ENCODE measurements at regions not wholly inside any gene's neighbourhood (a gene's known extent, or its start where the extent isn't known, plus 50 kb on each side); places are given as distances from the start of the nearest gene placed in this dataset.

GRCh38 chr7:80991654-80992053 lies 72.8 kb upstream of the SEMA3C start:
- no peak overlapping the region for H3K9ac ChIP-seq (ENCODE audit: control insufficient read depth, extremely low read depth, insufficient read depth, low read length)
- no peaks in the 10 kb centered on the region for H3K9me3 ChIP-seq (ENCODE audit: control insufficient read depth, low read depth, low read length)
- H3K27ac ChIP-seq (ENCODE audit: control insufficient read depth, insufficient read depth, low read length): no peak overlapping the region
- H2AFZ ChIP-seq (ENCODE audit: control insufficient read depth, low read length): no peak overlapping the region
- no peaks in the 10 kb centered on the region for H3K36me3 ChIP-seq (ENCODE audit: control insufficient read depth in 2 of 2, extremely low read depth in 1 of 2, insufficient read depth in 2 of 2, low read length in 2 of 2)
- FAIRE-seq (no peak), DNase-seq (ENCODE audit: low read depth, low spot score) (no peak)
- H4K20me1 ChIP-seq (ENCODE audit: control insufficient read depth, extremely low read depth, insufficient read depth, low read length): no peaks in the 10 kb centered on the region
- no peak overlapping the region for H3K4me3 ChIP-seq (ENCODE audit: control insufficient read depth in 2 of 3, extremely low read depth in 1 of 3, insufficient read depth in 2 of 3, low read depth in 1 of 3, low read length in 3 of 3)
- H3K9me1 ChIP-seq (ENCODE audit: control insufficient read depth, extremely low read depth, insufficient read depth, low read length): no peaks in the 10 kb centered on the region
- dilution Hi-C loops (cut with MboI; ENCODE audit: extremely low pct_ligation_motif_present, low sequenced_read_pairs): no loop called here
- no peaks in the 10 kb centered on the region for H3K79me2 ChIP-seq (ENCODE audit: control insufficient read depth, insufficient read depth, low read length)
- no peaks in the 10 kb centered on the region for H3K27me3 ChIP-seq (ENCODE audit: control insufficient read depth, extremely low read depth, insufficient read depth, low read length)
- no peaks in the 10 kb centered on the region for H3K4me1 ChIP-seq (ENCODE audit: control insufficient read depth, extremely low read depth, insufficient read depth, low read length)
- TF ChIP-seq, protein P1, sequence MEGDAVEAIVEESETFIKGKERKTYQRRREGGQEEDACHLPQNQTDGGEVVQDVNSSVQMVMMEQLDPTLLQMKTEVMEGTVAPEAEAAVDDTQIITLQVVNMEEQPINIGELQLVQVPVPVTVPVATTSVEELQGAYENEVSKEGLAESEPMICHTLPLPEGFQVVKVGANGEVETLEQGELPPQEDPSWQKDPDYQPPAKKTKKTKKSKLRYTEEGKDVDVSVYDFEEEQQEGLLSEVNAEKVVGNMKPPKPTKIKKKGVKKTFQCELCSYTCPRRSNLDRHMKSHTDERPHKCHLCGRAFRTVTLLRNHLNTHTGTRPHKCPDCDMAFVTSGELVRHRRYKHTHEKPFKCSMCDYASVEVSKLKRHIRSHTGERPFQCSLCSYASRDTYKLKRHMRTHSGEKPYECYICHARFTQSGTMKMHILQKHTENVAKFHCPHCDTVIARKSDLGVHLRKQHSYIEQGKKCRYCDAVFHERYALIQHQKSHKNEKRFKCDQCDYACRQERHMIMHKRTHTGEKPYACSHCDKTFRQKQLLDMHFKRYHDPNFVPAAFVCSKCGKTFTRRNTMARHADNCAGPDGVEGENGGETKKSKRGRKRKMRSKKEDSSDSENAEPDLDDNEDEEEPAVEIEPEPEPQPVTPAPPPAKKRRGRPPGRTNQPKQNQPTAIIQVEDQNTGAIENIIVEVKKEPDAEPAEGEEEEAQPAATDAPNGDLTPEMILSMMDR (optimal IDR thresholded peaks at IDR 0.05 in 1 of 3, IDR thresholded peaks at IDR 0.05 in 1 of 3, conservative IDR thresholded peaks at IDR 0.05 in 1 of 3; ENCODE audit: extremely low read depth in 1 of 3, insufficient read depth in 2 of 3, low read length in 3 of 3): no peak
- no peak for TF ChIP-seq EZH2 (IDR thresholded peaks at IDR 0.05; ENCODE audit: low read length)
- no peak overlapping the region for H3K4me2 ChIP-seq (ENCODE audit: control insufficient read depth, extremely low read depth, insufficient read depth, low read depth, low read length)

DNA sequence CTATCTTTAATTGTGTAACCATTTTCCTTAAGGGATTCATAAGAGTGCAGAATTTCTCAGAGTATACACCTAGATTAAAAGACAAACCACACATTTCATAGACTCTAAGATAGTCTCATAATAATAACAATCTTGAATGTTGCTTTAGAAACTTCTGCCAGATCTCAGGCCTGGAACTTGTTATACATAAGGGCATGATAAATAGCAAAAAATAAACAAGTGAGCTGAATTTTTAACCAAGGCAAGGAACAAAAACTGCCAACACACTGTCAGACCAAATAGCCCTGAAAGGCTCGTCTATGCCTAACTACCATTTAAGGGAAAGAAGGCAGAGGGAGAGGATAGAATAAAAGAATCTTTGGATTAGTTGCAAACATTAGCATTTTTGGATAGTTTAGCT lies 65.8 kb upstream of the SEMA3C start:
- FAIRE-seq (no peak), DNase-seq (ENCODE audit: low read depth, low spot score) (no peak)
- Histone ChIP-seq H3K79me2 (ENCODE audit: control insufficient read depth, insufficient read depth, low read length) (no peaks in the 10 kb centered on the region), H3K27me3 (ENCODE audit: control insufficient read depth, extremely low read depth, insufficient read depth, low read length) (no peaks in the 10 kb centered on the region), H3K4me2 (ENCODE audit: control insufficient read depth, extremely low read depth, insufficient read depth, low read depth, low read length) (no peak overlapping the region), H3K9me1 (ENCODE audit: control insufficient read depth, extremely low read depth, insufficient read depth, low read length) (no peaks in the 10 kb centered on the region), H3K9ac (ENCODE audit: control insufficient read depth, extremely low read depth, insufficient read depth, low read length) (no peak overlapping the region), H4K20me1 (ENCODE audit: control insufficient read depth, extremely low read depth, insufficient read depth, low read length) (no peaks in the 10 kb centered on the region), H3K27ac (ENCODE audit: control insufficient read depth, insufficient read depth, low read length) (no peak overlapping the region), H2AFZ (ENCODE audit: control insufficient read depth, low read length) (no peak overlapping the region), H3K36me3 (ENCODE audit: control insufficient read depth in 2 of 2, extremely low read depth in 1 of 2, insufficient read depth in 2 of 2, low read length in 2 of 2) (no peaks in the 10 kb centered on the region), H3K9me3 (ENCODE audit: control insufficient read depth, low read depth, low read length) (no peaks in the 10 kb centered on the region), H3K4me1 (ENCODE audit: control insufficient read depth, extremely low read depth, insufficient read depth, low read length) (no peaks in the 10 kb centered on the region), H3K4me3 (ENCODE audit: control insufficient read depth in 2 of 3, extremely low read depth in 1 of 3, insufficient read depth in 2 of 3, low read depth in 1 of 3, low read length in 3 of 3) (no peak overlapping the region)
- TF ChIP-seq, protein P1 (optimal IDR thresholded peaks at IDR 0.05 in 1 of 3, IDR thresholded peaks at IDR 0.05 in 1 of 3, conservative IDR thresholded peaks at IDR 0.05 in 1 of 3; ENCODE audit: extremely low read depth in 1 of 3, insufficient read depth in 2 of 3, low read length in 3 of 3): no peak
- no peak for TF ChIP-seq EZH2 (IDR thresholded peaks at IDR 0.05; ENCODE audit: low read length)
- dilution Hi-C loops (cut with MboI; ENCODE audit: extremely low pct_ligation_motif_present, low sequenced_read_pairs): no loop called here
